GM23248 (cell line): ENCODE measurements at regions not wholly inside any gene's neighbourhood (a gene's known extent, or its start where the extent isn't known, plus 50 kb on each side); places are given as distances from the start of the nearest gene placed in this dataset.

ENCODE experiments used
- DNase-seq: peaks from one replicate; pipeline ENCODE4 v3.0.0-alpha.2; 2015
- H2AFZ ChIP-seq: fragments of 200-600 bp; sonication (generic); 2 replicates; pipeline ENCODE4 v1.6.1; 2016; ENCODE audit warnings: antibody characterized with exemption
- H3F3A ChIP-seq: fragments of 200-600 bp; sonication (generic); 2 replicates; pipeline ENCODE4 v1.6.1; 2016; ENCODE audit warnings: mild to moderate bottlenecking, antibody characterized with exemption, mixed run types; ENCODE audit not compliant: insufficient read depth
- H3K27ac ChIP-seq: fragments of 200-600 bp; sonication (generic); 2 replicates; pipeline ENCODE4 v1.5.1; 2016; ENCODE audit warnings: mild to moderate bottlenecking
- H3K27me3 ChIP-seq: fragments of 200-600 bp; sonication (generic); replicated peaks from 2 replicates; pipeline ENCODE4 v1.6.1; 2016; ENCODE audit warnings: mild to moderate bottlenecking; ENCODE audit not compliant: insufficient read depth
- H3K36me3 ChIP-seq: fragments of 200-600 bp; sonication (generic); 2 replicates; pipeline ENCODE4 v1.6.1; 2016; ENCODE audit warnings: low read depth, mild to moderate bottlenecking
- H3K4me1 ChIP-seq: fragments of 200-600 bp; sonication (generic); 2 replicates; pipeline ENCODE4 v1.6.1; 2016; ENCODE audit warnings: mild to moderate bottlenecking; ENCODE audit not compliant: insufficient read depth
- H3K4me2 ChIP-seq: fragments of 200-600 bp; sonication (generic); one replicate; pipeline ENCODE4 v1.6.1; 2016; ENCODE audit warnings: mild to moderate bottlenecking; ENCODE audit not compliant: unreplicated experiment
- H3K4me3 ChIP-seq: fragments of 200-600 bp; sonication (generic); 2 replicates; pipeline ENCODE4 v1.5.1; 2016; ENCODE audit warnings: mild to moderate bottlenecking
- H3K79me2 ChIP-seq: fragments of 200-600 bp; sonication (generic); 2 replicates; pipeline ENCODE4 v1.6.1; 2016; ENCODE audit warnings: mild to moderate bottlenecking; ENCODE audit not compliant: insufficient read depth
- H3K9ac ChIP-seq: fragments of 200-600 bp; sonication (generic); 2 replicates; pipeline ENCODE4 v1.6.1; 2016; ENCODE audit warnings: mild to moderate bottlenecking
- H3K9me2 ChIP-seq: fragments of 200-600 bp; sonication (generic); 2 replicates; pipeline ENCODE4 v1.6.1; 2016; ENCODE audit warnings: mixed run types, mild to moderate bottlenecking, moderate library complexity; ENCODE audit not compliant: insufficient read depth
- H3K9me3 ChIP-seq: fragments of 200-600 bp; sonication (generic); one replicate; pipeline ENCODE4 v1.6.1; 2017; ENCODE audit warnings: low read depth
- H4K20me1 ChIP-seq: fragments of 200-600 bp; sonication (generic); 2 replicates; pipeline ENCODE4 v1.6.0; 2016; ENCODE audit not compliant: insufficient read depth
- EZH2 ChIP-seq: fragments of 200-600 bp; sonication (generic); IDR thresholded peaks from 2 replicates; pipeline ENCODE4 v1.6.1; 2018; ENCODE audit warnings: antibody characterized with exemption, mild to moderate bottlenecking; ENCODE audit not compliant: insufficient read depth, poor library complexity, severe bottlenecking
- EZH2phosphoT487 ChIP-seq: fragments of 200-600 bp; sonication (generic); IDR thresholded peaks from 2 replicates; pipeline ENCODE4 v1.6.1; 2018; ENCODE audit warnings: antibody characterized with exemption, moderate library complexity, mild to moderate bottlenecking, low read depth; ENCODE audit not compliant: insufficient read depth
- WGBS, 2 experiments: methylation state at CpG; one replicate each; pipeline ENCODE4 v1.1.6; 2015 to 2017; ENCODE audit warnings: low lambda C conversion rate in 2 of 2, low coverage in 1 of 2; ENCODE audit errors: missing lambda C conversion rate in 2 of 2; 5-methylcytosine and 5-hydroxymethylcytosine counted together
- in situ Hi-C: fragments of 300-500 bp; cut with MboI; formaldehyde crosslinking; loops from 2 replicates; pipeline ENCODE4 v1.15.0; 2020

DNA sequence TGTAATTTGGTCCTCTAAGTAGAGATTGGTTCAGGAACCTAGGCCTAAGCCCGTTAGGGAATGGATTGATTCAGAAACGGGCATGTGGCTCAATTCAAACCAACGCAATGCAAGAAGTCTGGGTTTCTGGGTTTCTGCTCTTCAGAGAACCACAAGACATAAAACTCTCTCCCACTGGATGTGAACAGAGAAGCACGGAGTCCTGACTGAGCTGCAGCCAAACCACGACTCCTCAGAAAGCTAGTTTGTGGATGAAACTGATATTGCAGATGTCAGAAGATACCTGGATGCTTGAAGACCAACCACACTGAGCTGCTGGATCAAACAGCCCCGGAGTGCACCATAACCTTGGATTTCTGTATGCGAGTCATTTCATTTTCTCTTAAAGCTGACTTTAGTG, 50.0 kb downstream of the SOD2 start:
- 95 to 99% methylated on average over 7 of the region's 7 CpGs for WGBS, 2 experiments

DNA sequence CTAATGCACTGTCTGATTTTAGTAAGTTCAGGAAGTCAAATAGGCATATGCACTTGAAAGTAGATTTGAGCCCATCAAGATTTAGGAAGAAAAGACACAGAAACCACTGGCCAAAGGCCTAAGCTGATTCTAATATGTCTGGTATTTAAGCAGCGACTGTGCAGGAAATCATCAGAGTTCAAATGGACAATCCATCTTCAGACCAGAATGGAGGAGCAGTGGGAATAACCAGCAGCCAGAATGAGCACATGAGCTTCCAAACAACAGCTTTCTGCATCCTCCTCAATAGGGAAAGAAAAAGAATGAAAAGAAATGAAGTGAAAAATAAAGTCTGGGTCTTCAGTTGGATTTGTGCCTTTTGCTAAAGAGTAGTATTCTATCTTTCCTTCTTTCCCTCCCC, 50.6 kb downstream of the SOD2 start:
- H4K20me1 ChIP-seq = no peaks in the 10 kb centered on the region
- no peak overlapping the region for H2AFZ ChIP-seq
- 82 to 93% methylated on average over 1 of the region's 1 CpG for WGBS, 2 experiments
- DNase-seq = no peak
- no peaks in the 10 kb centered on the region for H3K9me2 ChIP-seq
- H3K4me2 ChIP-seq = no peak overlapping the region
- TF ChIP-seq EZH2phosphoT487 (no peak), EZH2 (no peak)
- in situ Hi-C loops = loop anchor here (10.0 kb wide), 1 partner anchor 468 kb away; no protein-coding TSS in a partner anchor
- H3K79me2 ChIP-seq = no peaks in the 10 kb centered on the region
- 0 out of 2 replicates have a peak, but pooled peaks cover 10% of the 10 kb centered on the region for H3F3A ChIP-seq
- H3K36me3 ChIP-seq = no peaks in the 10 kb centered on the region
- no peaks in the 10 kb centered on the region for H3K9me3 ChIP-seq
- H3K4me3 ChIP-seq = no peak overlapping the region
- peaks cover 14% of the 10 kb centered on the region for H3K4me1 ChIP-seq
- no peaks in the 10 kb centered on the region for H3K27me3 ChIP-seq
- no peak overlapping the region for H3K27ac ChIP-seq
- no peak overlapping the region for H3K9ac ChIP-seq

More for the DNA sequence above, 50.0 kb downstream of the SOD2 start:
- Histone ChIP-seq H3K9me2 (no peaks in the 10 kb centered on the region), H3F3A (0 out of 2 replicates have a peak, but pooled peaks cover 10% of the 10 kb centered on the region), H3K27me3 (no peaks in the 10 kb centered on the region), H3K79me2 (no peaks in the 10 kb centered on the region), H4K20me1 (no peaks in the 10 kb centered on the region), H3K36me3 (no peaks in the 10 kb centered on the region), H3K9me3 (no peaks in the 10 kb centered on the region), H3K4me3 (no peak overlapping the region), H3K27ac (no peak overlapping the region), H3K9ac (no peak overlapping the region), H2AFZ (no peak overlapping the region), H3K4me1 (peaks cover 14% of the 10 kb centered on the region), H3K4me2 (no peak overlapping the region)
- DNase-seq = no peak
- TF ChIP-seq EZH2phosphoT487 (no peak), EZH2 (no peak)
- in situ Hi-C loops = loop anchor here (10.0 kb wide), 1 partner anchor 468 kb away; no protein-coding TSS in a partner anchor

DNA sequence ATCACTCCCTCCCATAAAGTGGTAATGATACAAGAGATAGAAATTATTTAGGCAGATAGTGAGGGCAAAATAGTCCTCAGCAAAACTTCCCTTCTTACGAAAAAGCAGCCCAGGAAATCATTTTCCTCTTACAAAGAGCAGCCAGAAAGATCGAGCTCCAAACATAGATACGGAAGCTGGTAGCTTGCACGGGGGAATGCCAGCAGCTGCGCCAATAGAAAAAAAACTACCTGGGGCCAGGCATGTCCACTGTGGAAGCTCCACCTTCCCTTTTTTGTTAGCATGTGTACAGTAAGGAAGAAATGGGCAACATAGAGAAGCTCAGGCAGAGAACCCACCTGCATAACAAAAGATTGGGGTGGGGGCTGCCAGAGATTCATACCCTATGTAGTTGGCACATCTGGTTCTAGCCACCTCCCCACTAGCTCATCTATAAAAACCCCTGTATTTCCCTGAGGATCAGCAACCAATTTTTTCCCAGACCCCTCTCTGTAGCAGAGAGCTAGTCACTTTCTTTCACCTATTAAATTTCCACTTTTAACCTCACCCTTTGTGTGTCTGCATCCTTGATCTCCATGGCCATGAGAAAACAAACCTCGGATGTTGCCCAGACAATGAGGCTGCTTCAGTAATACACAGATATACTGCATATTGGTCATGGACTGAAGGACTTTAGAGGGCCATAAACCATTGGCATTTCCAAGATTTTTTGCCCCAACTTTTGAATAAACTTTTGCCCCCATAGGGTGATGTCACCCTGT, 52.1 kb downstream of the SOD2 start:
- H3K9me3 ChIP-seq = no peaks in the 10 kb centered on the region
- H3K9ac ChIP-seq = no peak overlapping the region
- H3F3A ChIP-seq = no peaks in the 10 kb centered on the region
- no peak for TF ChIP-seq EZH2phosphoT487
- no peak for TF ChIP-seq EZH2
- DNase-seq = no peak
- WGBS, 2 experiments = 91 to 95% methylated on average over 6 of the region's 6 CpGs
- H3K4me1 ChIP-seq = peaks cover 7% of the 10 kb centered on the region; the same call in 1 of the 2 replicates
- no peak overlapping the region for H3K27ac ChIP-seq
- in situ Hi-C loops = loop anchor here (10.0 kb wide), 1 partner anchor 466 kb away; no protein-coding TSS in a partner anchor
- H3K4me3 ChIP-seq = no peak overlapping the region
- H3K79me2 ChIP-seq = no peaks in the 10 kb centered on the region
- no peaks in the 10 kb centered on the region for H4K20me1 ChIP-seq
- no peak overlapping the region for H3K4me2 ChIP-seq
- no peaks in the 10 kb centered on the region for H3K27me3 ChIP-seq
- no peaks in the 10 kb centered on the region for H3K9me2 ChIP-seq
- no peaks in the 10 kb centered on the region for H3K36me3 ChIP-seq
- H2AFZ ChIP-seq = no peak overlapping the region

DNA sequence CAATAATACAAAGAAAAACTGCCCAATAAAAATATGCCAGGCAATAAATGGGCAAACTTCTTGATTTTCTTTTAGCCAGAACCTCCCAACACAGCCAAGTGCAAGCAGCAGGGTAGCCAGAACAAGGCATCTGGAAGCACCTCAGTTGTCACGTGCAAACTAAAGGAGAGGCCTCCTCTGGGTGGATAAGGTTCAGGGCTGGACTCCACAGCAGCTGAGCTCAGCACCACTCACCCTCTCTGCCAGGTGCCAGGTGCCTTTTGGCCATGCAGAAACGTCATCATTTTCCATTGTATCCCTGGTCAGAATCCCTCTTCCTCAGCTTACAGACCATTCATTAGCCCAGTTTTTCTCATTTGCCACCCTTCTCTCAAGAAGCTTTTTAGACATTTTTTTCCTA, 52.7 kb downstream of the SOD2 start:
- no peak for DNase-seq
- no peaks in the 10 kb centered on the region for H4K20me1 ChIP-seq
- H3K4me3 ChIP-seq = no peak overlapping the region
- no peaks in the 10 kb centered on the region for H3K36me3 ChIP-seq
- H3K79me2 ChIP-seq = no peaks in the 10 kb centered on the region
- no peak overlapping the region for H3K27ac ChIP-seq
- no peak overlapping the region for H3K9ac ChIP-seq
- WGBS, 2 experiments = 27 to 42% methylated on average over 2 of the region's 2 CpGs
- H2AFZ ChIP-seq = no peak overlapping the region
- TF ChIP-seq EZH2phosphoT487 (no peak), EZH2 (no peak)
- H3K27me3 ChIP-seq = no peaks in the 10 kb centered on the region
- H3K4me1 ChIP-seq = peaks cover 2% of the 10 kb centered on the region; the same call in 1 of the 2 replicates
- no peaks in the 10 kb centered on the region for H3K9me3 ChIP-seq
- H3K4me2 ChIP-seq = no peak overlapping the region
- no peaks in the 10 kb centered on the region for H3F3A ChIP-seq
- in situ Hi-C loops = loop anchor here (10.0 kb wide), 1 partner anchor 466 kb away; no protein-coding TSS in a partner anchor
- no peaks in the 10 kb centered on the region for H3K9me2 ChIP-seq
